HepG2 (cell line): ENCODE measurements at regions not wholly inside any gene's neighbourhood (a gene's known extent, or its start where the extent isn't known, plus 50 kb on each side); places are given as distances from the start of the nearest gene placed in this dataset.

Source experiments
- CHD2 ChIP-seq: IDR thresholded peaks from 2 replicates; pipeline ENCODE4 v1.6.1; 2011; ENCODE audit warnings: low read depth, low read length, improper control_type of control experiment
- KDM3A ChIP-seq: IDR thresholded peaks from 2 replicates; pipeline ENCODE4 v1.6.1; 2018; ENCODE audit warnings: low read depth, missing compliant biosample characterization
- MTA3 ChIP-seq: sonication (generic); formaldehyde crosslinking; IDR thresholded peaks from 2 replicates; pipeline ENCODE4 v1.4.0; 2020; ENCODE audit warnings: missing genetic modification reagents
- POLR2A ChIP-seq, 2 experiments: IDR thresholded peaks; 2 replicates each; pipeline ENCODE4 v1.6.1; 2011; ENCODE audit warnings: low read depth in 2 of 2, low read length in 2 of 2, mild to moderate bottlenecking in 1 of 2, moderate library complexity in 1 of 2; ENCODE audit not compliant: insufficient read depth in 1 of 2
- POLR2AphosphoS5 ChIP-seq: IDR thresholded peaks from 2 replicates; pipeline ENCODE4 v1.6.1; 2012; ENCODE audit warnings: low read depth, low read length

DNA sequence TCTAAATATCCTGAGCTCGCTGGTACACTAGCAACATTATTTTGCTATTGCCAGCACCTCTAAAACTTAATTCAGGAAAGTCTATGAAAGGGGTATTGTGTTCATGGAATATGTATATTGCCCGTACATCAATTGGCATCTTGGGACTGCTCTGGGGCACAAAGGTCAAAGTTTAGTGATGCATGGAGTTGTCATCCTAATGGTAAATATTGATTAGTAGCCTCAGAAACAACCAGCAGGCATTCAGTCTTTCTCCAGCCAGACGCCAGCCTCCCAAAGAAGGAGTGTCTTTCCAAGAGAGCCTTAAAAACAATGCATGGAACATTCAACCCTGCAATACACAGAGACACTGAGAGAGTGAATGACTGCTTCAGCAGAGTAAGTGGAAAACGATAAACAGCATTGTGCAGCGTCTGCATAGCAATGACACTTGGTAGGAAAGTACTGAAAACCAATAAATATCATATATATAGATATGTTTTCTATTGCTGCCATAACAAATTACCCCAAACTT, 377.3 kb downstream of the SHQ1 start:
- no peak for TF ChIP-seq CHD2
- TF ChIP-seq KDM3A (CRISPR knock-in tag) = no peak
- no peak for TF ChIP-seq POLR2A (IDR thresholded peaks at IDR 0.05; ENCODE audit: insufficient read depth in 1 of 2, low read depth in 2 of 2, low read length in 2 of 2)
- TF ChIP-seq POLR2AphosphoS5 = no peak
- TF ChIP-seq MTA3 = no peak
